IMR-90 (cell line): ENCODE measurements at regions not wholly inside any gene's neighbourhood (a gene's known extent, or its start where the extent isn't known, plus 50 kb on each side); places are given as distances from the start of the nearest gene placed in this dataset.

Experiments used
- ATAC-seq: fragments of 200-7000 bp; cut with Tn5 transposase; 2 replicates; pipeline ENCODE4 v1.9.1; 2020; ENCODE audit warnings: low read depth, mild to moderate bottlenecking, moderate library complexity
- BruUV-seq: library from RNA; stranded (reverse); fragments of 400-500 nt; replicated peaks from 2 replicates; lab custom pipeline; 2021; lab: Mats Ljungman, UMichigan
- CTCF ChIA-PET: fragments of 300-600 bp; formaldehyde crosslinking; extraction: SDS; loops from one replicate; lab custom pipeline; 2021; ENCODE audit warnings: antibody characterized with exemption; lab: Yijun Ruan, JAX
- POLR2A ChIA-PET: fragments of 300-600 bp; sonication (Branson Sonifier 250); formaldehyde crosslinking; loops from one replicate; lab custom pipeline; 2022; ENCODE audit warnings: antibody characterized with exemption; ENCODE audit not compliant: unreplicated experiment; lab: Charles Lee
- DNase-seq: peaks from one replicate; pipeline ENCODE4 v3.0.0; 2013
- H2AFZ ChIP-seq: replicated peaks from 2 replicates; pipeline ENCODE3; 2013; ENCODE audit warnings: low read length, mild to moderate bottlenecking; ENCODE audit not compliant: poor library complexity
- H2AK5ac ChIP-seq: 2 replicates; pipeline ENCODE4 v1.6.1; 2013; ENCODE audit warnings: low read depth, low read length, inconsistent platforms
- H2AK9ac ChIP-seq: replicated peaks from 2 replicates; pipeline ENCODE3; 2013; ENCODE audit warnings: mild to moderate bottlenecking, low read depth, low read length, moderate library complexity; ENCODE audit not compliant: poor library complexity
- H2BK120ac ChIP-seq: 2 replicates; pipeline ENCODE4 v1.6.1; 2013; ENCODE audit warnings: low read depth, low read length, inconsistent platforms
- H2BK15ac ChIP-seq: 3 replicates; pipeline ENCODE4 v1.6.1; 2013; ENCODE audit warnings: low read depth, low read length, inconsistent platforms
- H2BK20ac ChIP-seq: 2 replicates; pipeline ENCODE4 v1.6.1; 2013; ENCODE audit warnings: low read depth, mild to moderate bottlenecking, inconsistent platforms, low read length, moderate library complexity
- H2BK5ac ChIP-seq: 2 replicates; pipeline ENCODE4 v1.6.1; 2013; ENCODE audit warnings: mild to moderate bottlenecking, low read depth, low read length, inconsistent platforms; ENCODE audit not compliant: poor library complexity, severe bottlenecking
- H3K14ac ChIP-seq: replicated peaks from 2 replicates; pipeline ENCODE4 v1.6.1; 2013; ENCODE audit warnings: low read depth, low read length, inconsistent platforms
- H3K18ac ChIP-seq: 2 replicates; pipeline ENCODE4 v1.6.1; 2013; ENCODE audit warnings: low read depth, low read length, control low read depth
- H3K23ac ChIP-seq: 2 replicates; pipeline ENCODE4 v1.6.1; 2013; ENCODE audit warnings: low read depth, low read length, inconsistent platforms
- H3K27ac ChIP-seq: 2 replicates; pipeline ENCODE4 v1.5.1; 2013; ENCODE audit warnings: mild to moderate bottlenecking, control low read depth, low read length; ENCODE audit not compliant: insufficient read depth
- H3K27me3 ChIP-seq: 2 replicates; pipeline ENCODE4 v1.6.1; 2013; ENCODE audit warnings: low read length; ENCODE audit not compliant: control insufficient read depth, insufficient read depth
- H3K36me3 ChIP-seq: 2 replicates; pipeline ENCODE4 v1.6.1; 2013; ENCODE audit warnings: low read length, mixed read lengths; ENCODE audit not compliant: control insufficient read depth, insufficient read depth
- H3K4ac ChIP-seq: 2 replicates; pipeline ENCODE4 v1.6.1; 2013; ENCODE audit warnings: low read depth, low read length, inconsistent platforms
- H3K4me1 ChIP-seq: 2 replicates; pipeline ENCODE4 v1.6.1; 2013; ENCODE audit warnings: low read length, mixed read lengths; ENCODE audit not compliant: control insufficient read depth, insufficient read depth
- H3K4me2 ChIP-seq: 2 replicates; pipeline ENCODE4 v1.6.1; 2013; ENCODE audit warnings: low read depth, mild to moderate bottlenecking, control low read depth, low read length, moderate library complexity
- H3K4me3 ChIP-seq: 2 replicates; pipeline ENCODE4 v1.5.1; 2013; ENCODE audit warnings: low read depth, mild to moderate bottlenecking, control low read depth, low read length, moderate library complexity; ENCODE audit not compliant: insufficient read depth
- H3K56ac ChIP-seq: 2 replicates; pipeline ENCODE4 v1.6.1; 2013; ENCODE audit warnings: low read length, inconsistent platforms; ENCODE audit not compliant: insufficient read depth; ENCODE audit errors: extremely low read depth
- H3K79me1 ChIP-seq, 2 experiments: 2 replicates each; pipeline ENCODE4 v1.6.1; 2013; ENCODE audit warnings: low read length in 2 of 2, inconsistent platforms in 1 of 2, low read depth in 1 of 2
- H3K9ac ChIP-seq: 2 replicates; pipeline ENCODE4 v1.6.1; 2013; ENCODE audit warnings: low read depth, low read length, control low read depth
- H3K9me1 ChIP-seq: 2 replicates; pipeline ENCODE4 v1.6.1; 2013; ENCODE audit warnings: low read length, inconsistent platforms; ENCODE audit not compliant: insufficient read depth
- H3K9me3 ChIP-seq: 2 replicates; pipeline ENCODE4 v1.6.1; 2013; ENCODE audit warnings: low read length; ENCODE audit not compliant: control insufficient read depth, insufficient read depth
- H4K20me1 ChIP-seq: 2 replicates; pipeline ENCODE4 v1.6.1; 2013; ENCODE audit warnings: low read length, inconsistent platforms; ENCODE audit not compliant: insufficient read depth
- H4K5ac ChIP-seq: 2 replicates; pipeline ENCODE4 v1.6.1; 2013; ENCODE audit warnings: mild to moderate bottlenecking, low read depth, low read length, control low read depth
- H4K8ac ChIP-seq, 2 experiments: 2 replicates each; pipeline ENCODE4 v1.6.1; 2013; ENCODE audit warnings: low read depth in 2 of 2, low read length in 2 of 2, control low read depth in 1 of 2, inconsistent platforms in 1 of 2
- H4K91ac ChIP-seq: 2 replicates; pipeline ENCODE4 v1.6.1; 2013; ENCODE audit warnings: low read depth, low read length, inconsistent platforms; ENCODE audit not compliant: insufficient read depth
- BHLHE40 ChIP-seq: fragments of 150-350 bp; IDR thresholded peaks from 2 replicates; pipeline ENCODE4 v1.6.1; 2016; ENCODE audit warnings: mild to moderate bottlenecking, low read depth, low read length
- CEBPB ChIP-seq: IDR thresholded peaks from 2 replicates; pipeline ENCODE4 v1.6.1; 2012; ENCODE audit warnings: low read depth, low read length, improper control_type of control experiment
- CHD1 ChIP-seq: IDR thresholded peaks from 2 replicates; pipeline ENCODE4 v1.6.1; 2012; ENCODE audit warnings: low read depth, low read length, improper control_type of control experiment
- CTCF ChIP-seq: conservative IDR thresholded peaks from 2 replicates; pipeline ENCODE4 v1.5.1; 2012; ENCODE audit warnings: mild to moderate bottlenecking, low read depth, low read length, improper control_type of control experiment
- ELK1 ChIP-seq: fragments of 150-350 bp; IDR thresholded peaks from 2 replicates; pipeline ENCODE4 v1.6.1; 2016; ENCODE audit warnings: low read depth, mild to moderate bottlenecking, low read length, moderate library complexity, borderline replicate concordance
- FOS ChIP-seq: fragments of 150-350 bp; IDR thresholded peaks from 2 replicates; pipeline ENCODE4 v1.6.1; 2016; ENCODE audit warnings: low read depth, low read length
- MAFK ChIP-seq: IDR thresholded peaks from 2 replicates; pipeline ENCODE4 v1.6.1; 2012; ENCODE audit warnings: low read depth, low read length, improper control_type of control experiment
- MAZ ChIP-seq: IDR thresholded peaks from 2 replicates; pipeline ENCODE4 v1.6.1; 2012; ENCODE audit warnings: low read depth, mild to moderate bottlenecking, low read length, improper control_type of control experiment, moderate library complexity, borderline replicate concordance
- MXI1 ChIP-seq: IDR thresholded peaks from 2 replicates; pipeline ENCODE4 v1.6.1; 2012; ENCODE audit warnings: low read depth, mild to moderate bottlenecking, low read length, moderate library complexity, borderline replicate concordance
- NFE2L2 ChIP-seq: fragments of 150-350 bp; IDR thresholded peaks from 2 replicates; pipeline ENCODE4 v1.6.1; 2016; ENCODE audit warnings: low read depth, mild to moderate bottlenecking, low read length
- POLR2A ChIP-seq: IDR thresholded peaks from 2 replicates; pipeline ENCODE4 v1.6.1; 2012; ENCODE audit warnings: mild to moderate bottlenecking, low read depth, low read length
- RAD21 ChIP-seq: IDR thresholded peaks from 2 replicates; pipeline ENCODE4 v1.6.1; 2012; ENCODE audit warnings: low read length, improper control_type of control experiment
- RCOR1 ChIP-seq: IDR thresholded peaks from 2 replicates; pipeline ENCODE4 v1.6.1; 2012; ENCODE audit warnings: mild to moderate bottlenecking, low read length, improper control_type of control experiment; ENCODE audit not compliant: insufficient replicate concordance
- RFX5 ChIP-seq: IDR thresholded peaks from 2 replicates; pipeline ENCODE4 v1.8.0; 2012; ENCODE audit warnings: low read depth, mild to moderate bottlenecking, low read length, moderate library complexity
- SMC3 ChIP-seq: fragments of 150-350 bp; IDR thresholded peaks from 2 replicates; pipeline ENCODE4 v1.6.1; 2016; ENCODE audit warnings: low read depth, mild to moderate bottlenecking, antibody characterized with exemption, low read length, moderate library complexity
- USF2 ChIP-seq: fragments of 150-350 bp; IDR thresholded peaks from 2 replicates; pipeline ENCODE4 v1.6.1; 2017; ENCODE audit warnings: mild to moderate bottlenecking, antibody characterized with exemption, low read length, low read depth
- WGBS, 2 experiments: methylation state at CpG; one replicate each; pipeline versions ENCODE4 v1.1.5 to v1.1.7; 2013; ENCODE audit warnings: missing lambda C conversion rate in 2 of 2; ENCODE audit not compliant: insufficient read length in 1 of 2; ENCODE audit errors: extremely low coverage in 2 of 2; 5-methylcytosine and 5-hydroxymethylcytosine counted together
- dilution Hi-C: fragments of 300-500 bp; cut with HindIII; formaldehyde crosslinking; loops from one replicate; pipeline ENCODE4 v1.14.3; 2018; ENCODE audit warnings: low sequenced_read_pairs; ENCODE audit not compliant: unreplicated experiment
- in situ Hi-C: fragments of 300-500 bp; cut with MboI; formaldehyde crosslinking; loops from 3 replicates; pipeline ENCODE4 v1.14.3; 2019; ENCODE audit warnings: low sequenced_read_pairs, inconsistent platforms, mixed read lengths
- intact Hi-C: fragments of 100-400 bp; cut with micrococcal nuclease; formaldehyde crosslinking; loops from 2 replicates; pipeline ENCODE4 v1.10.0; 2022

GRCh38 chr13:75935805-75936204 is 299.7 kb downstream of the LMO7 start:
- no peaks in the 10 kb centered on the region for H3K27me3 ChIP-seq
- no peak overlapping the region for H3K4me2 ChIP-seq
- ChIA-PET POLR2A (no interaction called here), CTCF (no interaction called here)
- no CpG with 5 or more reads among the region's 2 CpGs for WGBS, 2 experiments
- no peaks in the 10 kb centered on the region for H3K9me3 ChIP-seq
- no peak overlapping the region for H2BK5ac ChIP-seq
- H3K18ac ChIP-seq: no peak overlapping the region
- in situ Hi-C loops (no loop called here), intact Hi-C loops (no loop called here), dilution Hi-C loops (no loop called here)
- H3K9me1 ChIP-seq: peaks cover 5% of the 10 kb centered on the region
- TF ChIP-seq MAZ (no peak), BHLHE40 (no peak), NFE2L2 (no peak), FOS (no peak), POLR2A (no peak), MXI1 (no peak), CHD1 (no peak), SMC3 (no peak), RAD21 (no peak), RCOR1 (no peak), MAFK (no peak), RFX5 (no peak), CEBPB (no peak), USF2 (no peak), ELK1 (no peak), CTCF (no peak)
- H4K20me1 ChIP-seq: no peaks in the 10 kb centered on the region
- no peaks in the 10 kb centered on the region for H3K79me1 ChIP-seq
- ATAC-seq: no peak
- H3K4me3 ChIP-seq: no peak overlapping the region
- DNase-seq: no peak
- BruUV-seq: no TSS peak
- no peak overlapping the region for H2AFZ ChIP-seq
- H3K14ac ChIP-seq: no peak overlapping the region
- no peak overlapping the region for H3K56ac ChIP-seq
- H4K8ac ChIP-seq: no peak overlapping the region
- H3K23ac ChIP-seq: no peak overlapping the region
- H2BK20ac ChIP-seq: no peak overlapping the region
- H4K91ac ChIP-seq: no peak overlapping the region
- no peak overlapping the region for H4K5ac ChIP-seq
- H2BK15ac ChIP-seq: no peak overlapping the region
- H3K27ac ChIP-seq: no peak overlapping the region
- no peak overlapping the region for H2BK120ac ChIP-seq
- H2AK5ac ChIP-seq: no peak overlapping the region
- 0 out of 2 replicates have a peak, but pooled peaks cover 1% of the 10 kb centered on the region for H3K4me1 ChIP-seq
- H3K36me3 ChIP-seq: no peaks in the 10 kb centered on the region
- H3K4ac ChIP-seq: no peak overlapping the region
- no peak overlapping the region for H3K9ac ChIP-seq
- no peak overlapping the region for H2AK9ac ChIP-seq
